ENCODE measurements at regions not wholly inside any gene's neighbourhood (a gene's known extent, or its start where the extent isn't known, plus 50 kb on each side); places are given as distances from the start of the nearest gene placed in this dataset.

GRCh38 chr5:125267636-125268248, 521.3 kb upstream of the ZNF608 start:
- no peak overlapping the region for H3K4me3 ChIP-seq (ENCODE audit: low read length)
- intact Hi-C loops (cut with micrococcal nuclease), result no loop called here
- no peak overlapping the region for H3K27ac Mint-ChIP-seq
- no peaks in the 10 kb centered on the region for H3K4me1 Mint-ChIP-seq
- H3K9me3 Mint-ChIP-seq, result peaks cover 0 to 4% of the 10 kb centered on the region in 2 donors
- H3K9me3 ChIP-seq (ENCODE audit: control insufficient read depth, insufficient read depth, low read length), result no peaks in the 10 kb centered on the region
- peaks cover 15 to 23% of the 10 kb centered on the region in 2 donors for H3K27me3 Mint-ChIP-seq (ENCODE audit: low read depth in 2 of 2)
- no peak for DNase-seq
- WGBS (ENCODE audit: insufficient coverage), result 94% methylated on average over 5 of the region's 6 CpGs
- no peaks in the 10 kb centered on the region for H3K36me3 ChIP-seq (ENCODE audit: control insufficient read depth, insufficient read depth, low read length)
- no peak overlapping the region for H3K4me3 Mint-ChIP-seq
- no peak for ATAC-seq
- H3K27ac ChIP-seq (ENCODE audit: low read length), result no peak overlapping the region
- H3K27me3 ChIP-seq (ENCODE audit: control insufficient read depth, insufficient read depth, low read length), result no peaks in the 10 kb centered on the region
- H3K36me3 Mint-ChIP-seq, result no peaks in the 10 kb centered on the region
- no peaks in the 10 kb centered on the region for H3K4me1 ChIP-seq (ENCODE audit: control insufficient read depth, insufficient read depth, low read length)
- no peak for TF ChIP-seq CTCF (IDR thresholded peaks at IDR 0.05)

DNA sequence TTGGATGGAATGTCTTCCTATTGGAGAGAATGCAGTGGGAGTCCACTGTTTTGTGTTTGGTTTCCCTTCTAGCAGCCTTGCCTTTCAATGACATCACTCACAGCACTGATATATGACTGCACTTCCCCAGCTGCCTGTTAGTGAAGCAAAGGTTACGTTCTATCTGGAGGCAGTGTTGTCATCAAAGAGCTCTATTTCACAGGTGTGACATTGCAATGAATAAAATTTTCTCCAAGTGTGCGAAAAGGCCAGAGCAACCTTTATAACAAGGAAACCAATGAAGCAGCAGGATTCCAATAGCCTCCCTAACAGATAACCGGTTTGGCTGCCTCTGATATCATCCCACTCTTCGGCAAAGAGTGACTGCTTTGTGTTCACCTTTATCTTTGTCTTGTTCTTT, 523.5 kb upstream of the ZNF608 start:
- no peak overlapping the region for H3K27ac Mint-ChIP-seq

GRCh38 chr5:125272357-125272756, 525.9 kb upstream of the ZNF608 start:
- H3K27me3 ChIP-seq (ENCODE audit: control insufficient read depth, insufficient read depth, low read length), result no peaks in the 10 kb centered on the region
- H3K4me3 Mint-ChIP-seq, result no peak overlapping the region
- no peak for TF ChIP-seq CTCF (IDR thresholded peaks at IDR 0.05)
- no peak overlapping the region for H3K27ac ChIP-seq (ENCODE audit: low read length)
- DNase-seq (no peak), ATAC-seq (no peak)
- H3K36me3 ChIP-seq (ENCODE audit: control insufficient read depth, insufficient read depth, low read length), result no peaks in the 10 kb centered on the region
- H3K4me1 ChIP-seq (ENCODE audit: control insufficient read depth, insufficient read depth, low read length), result no peaks in the 10 kb centered on the region
- no peaks in the 10 kb centered on the region for H3K36me3 Mint-ChIP-seq
- H3K4me3 ChIP-seq (ENCODE audit: low read length), result no peak overlapping the region
- intact Hi-C loops (cut with micrococcal nuclease), result no loop called here
- H3K27ac Mint-ChIP-seq, result no peak overlapping the region
- WGBS (ENCODE audit: insufficient coverage), result 31% methylated on average over 4 of the region's 4 CpGs
- no peaks in the 10 kb centered on the region for H3K9me3 ChIP-seq (ENCODE audit: control insufficient read depth, insufficient read depth, low read length)
- no peaks in the 10 kb centered on the region for H3K9me3 Mint-ChIP-seq
- H3K4me1 Mint-ChIP-seq, result no peaks in the 10 kb centered on the region
- peaks cover 16 to 33% of the 10 kb centered on the region in 2 donors for H3K27me3 Mint-ChIP-seq (ENCODE audit: low read depth in 2 of 2)

More for the DNA sequence above, 523.5 kb upstream of the ZNF608 start:
- Mint-ChIP-seq H3K27me3 (ENCODE audit: low read depth in 2 of 2) (peaks cover 21 to 33% of the 10 kb centered on the region in 2 donors), H3K4me1 (no peaks in the 10 kb centered on the region), H3K36me3 (no peaks in the 10 kb centered on the region), H3K4me3 (no peak overlapping the region), H3K9me3 (peaks cover 0 to 3% of the 10 kb centered on the region in 2 donors)
- Histone ChIP-seq H3K36me3 (ENCODE audit: control insufficient read depth, insufficient read depth, low read length) (no peaks in the 10 kb centered on the region), H3K27me3 (ENCODE audit: control insufficient read depth, insufficient read depth, low read length) (no peaks in the 10 kb centered on the region), H3K9me3 (ENCODE audit: control insufficient read depth, insufficient read depth, low read length) (no peaks in the 10 kb centered on the region), H3K4me1 (ENCODE audit: control insufficient read depth, insufficient read depth, low read length) (no peaks in the 10 kb centered on the region), H3K4me3 (ENCODE audit: low read length) (no peak overlapping the region), H3K27ac (ENCODE audit: low read length) (no peak overlapping the region)
- DNase-seq (no peak), ATAC-seq (no peak)
- 91% methylated on average over 4 of the region's 4 CpGs for WGBS (ENCODE audit: insufficient coverage)
- intact Hi-C loops (cut with micrococcal nuclease), result no loop called here
- TF ChIP-seq CTCF (IDR thresholded peaks at IDR 0.05), result no peak

- Mint-ChIP-seq H3K4me3 (no peak overlapping the region), H3K27ac (no peak overlapping the region), H3K4me1 (no peaks in the 10 kb centered on the region), H3K36me3 (no peaks in the 10 kb centered on the region), H3K9me3 (no peaks in the 10 kb centered on the region), H3K27me3 (ENCODE audit: low read depth in 2 of 2) (peaks cover 16 to 33% of the 10 kb centered on the region in 2 donors)
- no peaks in the 10 kb centered on the region for H3K9me3 ChIP-seq (ENCODE audit: control insufficient read depth, insufficient read depth, low read length)
- no peaks in the 10 kb centered on the region for H3K36me3 ChIP-seq (ENCODE audit: control insufficient read depth, insufficient read depth, low read length)
- intact Hi-C loops (cut with micrococcal nuclease), result no loop called here
- ATAC-seq (no peak), DNase-seq (no peak)
- no peaks in the 10 kb centered on the region for H3K27me3 ChIP-seq (ENCODE audit: control insufficient read depth, insufficient read depth, low read length)
- WGBS (ENCODE audit: insufficient coverage), result no CpG with 5 or more reads among the region's 1 CpG
- no peak overlapping the region for H3K4me3 ChIP-seq (ENCODE audit: low read length)
- no peak overlapping the region for H3K27ac ChIP-seq (ENCODE audit: low read length)
- TF ChIP-seq CTCF (IDR thresholded peaks at IDR 0.05), result no peak
- no peaks in the 10 kb centered on the region for H3K4me1 ChIP-seq (ENCODE audit: control insufficient read depth, insufficient read depth, low read length)
Measured at GRCh38 chr5:125274211-125274610, 527.8 kb upstream of the ZNF608 start.

Measured in natural killer cell (primary cell).